AG10803 (cell line): ENCODE measurements at regions not wholly inside any gene's neighbourhood (a gene's known extent, or its start where the extent isn't known, plus 50 kb on each side); places are given as distances from the start of the nearest gene placed in this dataset.

Experiments used
- DNase-seq: peaks from one replicate; pipeline ENCODE4 v3.0.0; 2010; ENCODE audit warnings: low read depth
- H3K4me3 ChIP-seq: 2 replicates; pipeline ENCODE4 v1.5.1; 2011; ENCODE audit warnings: mild to moderate bottlenecking, low read length, control low read depth
- CTCF ChIP-seq: conservative IDR thresholded peaks from 2 replicates; pipeline ENCODE4 v1.5.1; 2011; ENCODE audit warnings: mild to moderate bottlenecking, low read length, control low read depth, inconsistent platforms

GRCh38 chrX:145687146-145687545 is 130.5 kb upstream of the SLITRK2 start:
- no peak for TF ChIP-seq CTCF
- no peak for DNase-seq
- no peak overlapping the region for H3K4me3 ChIP-seq

GRCh38 chrX:145687707-145688106 is 129.9 kb upstream of the SLITRK2 start:
- no peak for TF ChIP-seq CTCF
- no peak overlapping the region for H3K4me3 ChIP-seq
- DNase-seq, result no peak

GRCh38 chrX:145694048-145694447 is 123.6 kb upstream of the SLITRK2 start:
- H3K4me3 ChIP-seq, result no peak overlapping the region
- TF ChIP-seq CTCF, result no peak
- DNase-seq, result no peak

GRCh38 chrX:145715641-145716138 is 101.9 kb upstream of the SLITRK2 start:
- H3K4me3 ChIP-seq, result no peak overlapping the region
- no peak for DNase-seq
- TF ChIP-seq CTCF, result no peak

GRCh38 chrX:145716226-145716625 is 101.4 kb upstream of the SLITRK2 start:
- DNase-seq, result no peak
- no peak overlapping the region for H3K4me3 ChIP-seq
- no peak for TF ChIP-seq CTCF

GRCh38 chrX:145727476-145727875 is 90.2 kb upstream of the SLITRK2 start:
- no peak for DNase-seq
- no peak for TF ChIP-seq CTCF

GRCh38 chrX:145729635-145730034 is 88.0 kb upstream of the SLITRK2 start:
- DNase-seq, result peak; percentile 3

More at GRCh38 chrX:145727476-145727875, 90.2 kb upstream of the SLITRK2 start:
- no peak overlapping the region for H3K4me3 ChIP-seq

More at GRCh38 chrX:145729635-145730034, 88.0 kb upstream of the SLITRK2 start:
- no peak for TF ChIP-seq CTCF
- H3K4me3 ChIP-seq, result no peak overlapping the region
